ENCODE measurements at regions not wholly inside any gene's neighbourhood (a gene's known extent, or its start where the extent isn't known, plus 50 kb on each side); places are given as distances from the start of the nearest gene placed in this dataset.

DNA sequence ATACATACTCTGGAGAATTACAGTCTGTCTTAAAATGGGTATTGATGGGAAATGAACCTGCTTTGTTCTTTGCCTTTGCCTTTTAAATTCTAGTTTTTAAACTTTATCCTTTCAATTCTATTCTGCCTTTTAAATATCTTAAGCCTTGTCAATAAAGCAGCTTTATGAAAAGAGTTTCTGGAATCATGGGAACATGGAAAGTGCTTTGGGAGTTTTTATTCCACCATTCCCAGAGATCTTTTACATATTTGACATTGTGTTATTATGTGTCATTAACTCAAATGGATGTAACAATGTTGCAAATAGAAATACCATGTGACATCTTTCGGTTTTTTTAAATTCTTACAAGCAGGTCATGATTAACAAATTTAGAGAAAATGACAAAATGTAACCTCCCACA lies 555.7 kb upstream of the ANO3 start:
- TF ChIP-seq CTCF (IDR thresholded peaks at IDR 0.05; ENCODE audit: low read length, missing control alignments) = no peak
- DNase-seq (ENCODE audit: low read depth) = no peak

GRCh38 chr11:25777343-25777742 lies 554.6 kb upstream of the ANO3 start:
- peak; percentile 3 for DNase-seq (ENCODE audit: low read depth)
- H3K4me3 ChIP-seq (replicated peaks; ENCODE audit: low read depth, low read length) = no peak overlapping the region
- no peak for TF ChIP-seq CTCF (IDR thresholded peaks at IDR 0.05; ENCODE audit: low read length, missing control alignments)

More for the DNA sequence above, 555.7 kb upstream of the ANO3 start:
- no peak overlapping the region for H3K4me3 ChIP-seq (replicated peaks; ENCODE audit: low read depth, low read length)

DNA sequence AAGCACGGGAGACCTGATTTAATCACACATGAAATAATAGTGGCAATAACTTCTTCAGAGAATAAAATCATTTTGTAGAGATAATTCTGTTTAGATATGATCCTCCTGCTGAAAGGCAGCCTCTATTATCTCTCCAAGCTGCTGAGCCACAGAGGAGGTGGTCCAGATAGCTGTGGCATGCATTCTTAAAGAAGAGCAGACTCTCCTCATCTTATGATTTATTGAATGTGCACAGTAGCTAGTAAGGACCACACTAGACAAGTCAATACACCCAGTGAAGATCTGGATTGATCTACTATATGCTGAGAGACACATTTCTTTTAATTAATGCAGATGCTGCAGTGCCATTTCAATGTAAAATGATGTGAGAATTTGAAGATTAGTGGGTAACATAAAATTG lies 552.9 kb upstream of the ANO3 start:
- no peak for DNase-seq (ENCODE audit: low read depth)
- no peak for TF ChIP-seq CTCF (IDR thresholded peaks at IDR 0.05; ENCODE audit: low read length, missing control alignments)
- H3K4me3 ChIP-seq (replicated peaks; ENCODE audit: low read depth, low read length) = no peak overlapping the region

DNA sequence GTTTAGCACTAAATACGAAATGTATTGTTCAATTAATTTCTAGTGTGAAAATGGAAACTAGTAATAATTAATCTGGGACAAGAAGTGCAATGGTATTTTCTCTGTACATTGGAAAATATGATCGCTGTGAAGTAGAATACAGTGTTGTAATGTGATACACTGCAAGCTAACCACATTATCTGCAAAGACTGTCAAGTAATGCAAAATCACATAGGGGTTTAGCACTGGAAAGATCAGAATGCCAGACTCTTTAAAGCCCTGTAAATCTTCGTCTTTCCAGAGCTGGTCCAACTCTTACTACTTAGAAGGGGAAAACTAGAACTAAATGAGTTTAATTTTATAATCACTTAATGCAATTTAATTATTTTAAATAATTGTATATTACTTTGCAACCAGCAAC lies 544.5 kb upstream of the ANO3 start:
- no peak for DNase-seq (ENCODE audit: low read depth)
- no peak for TF ChIP-seq CTCF (IDR thresholded peaks at IDR 0.05; ENCODE audit: low read length, missing control alignments)

DNA sequence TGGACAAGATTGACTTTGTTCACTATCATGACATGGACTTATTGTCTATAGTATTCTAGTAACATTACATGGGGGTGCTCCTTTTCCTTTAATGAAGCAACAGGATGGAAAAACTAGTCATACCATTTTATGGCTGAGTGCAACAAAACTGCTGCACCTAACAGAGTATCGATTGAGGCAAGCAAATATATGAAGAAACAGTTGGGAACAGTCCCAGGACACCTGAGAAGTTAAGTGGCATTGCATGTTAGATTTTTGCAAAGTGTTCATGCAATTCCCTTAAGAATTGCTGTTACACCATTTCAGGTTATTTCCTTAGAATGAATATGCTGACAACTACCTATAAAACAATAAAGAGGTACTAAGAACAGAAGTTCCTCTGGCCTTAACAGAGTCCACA lies 541.5 kb upstream of the ANO3 start:
- DNase-seq (ENCODE audit: low read depth) = no peak
- no peak for TF ChIP-seq CTCF (IDR thresholded peaks at IDR 0.05; ENCODE audit: low read length, missing control alignments)
- H3K4me3 ChIP-seq (replicated peaks; ENCODE audit: low read depth, low read length) = no peak overlapping the region

More for the DNA sequence above, 544.5 kb upstream of the ANO3 start:
- no peak overlapping the region for H3K4me3 ChIP-seq (replicated peaks; ENCODE audit: low read depth, low read length)

DNA sequence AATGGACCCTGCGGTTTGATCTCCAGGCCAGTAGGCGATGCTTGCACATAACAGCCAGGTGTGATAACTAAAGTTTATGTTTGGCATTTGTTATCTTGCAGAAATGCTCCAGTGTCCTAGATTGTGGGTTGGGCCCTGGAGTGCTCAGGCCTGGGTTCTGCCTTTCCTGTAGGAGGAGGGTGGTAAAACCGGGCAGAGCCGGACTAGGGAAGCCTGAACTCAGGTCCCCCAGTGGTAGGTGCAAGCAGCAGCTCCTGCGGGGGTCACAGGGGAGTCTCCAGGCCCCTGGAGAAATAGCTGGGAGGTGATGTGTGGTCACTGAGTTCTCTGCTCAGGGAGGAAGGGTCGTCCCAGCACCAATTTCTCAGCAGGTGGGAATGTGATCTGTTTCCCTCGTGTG lies 538.3 kb upstream of the ANO3 start:
- H3K4me3 ChIP-seq (replicated peaks; ENCODE audit: low read depth, low read length) = no peak overlapping the region
- TF ChIP-seq CTCF (IDR thresholded peaks at IDR 0.05; ENCODE audit: low read length, missing control alignments) = no peak

GRCh38 chr11:25794804-25795203 lies 537.1 kb upstream of the ANO3 start:
- no peak for TF ChIP-seq CTCF (IDR thresholded peaks at IDR 0.05; ENCODE audit: low read length, missing control alignments)

More for the DNA sequence above, 538.3 kb upstream of the ANO3 start:
- DNase-seq (ENCODE audit: low read depth) = no peak

More at GRCh38 chr11:25794804-25795203, 537.1 kb upstream of the ANO3 start:
- no peak overlapping the region for H3K4me3 ChIP-seq (replicated peaks; ENCODE audit: low read depth, low read length)
- DNase-seq (ENCODE audit: low read depth) = no peak

Data from fibroblast of pulmonary artery (primary cell).